Astrocyte (in vitro differentiated cells and primary cell): ENCODE measurements at regions not wholly inside any gene's neighbourhood (a gene's known extent, or its start where the extent isn't known, plus 50 kb on each side); places are given as distances from the start of the nearest gene placed in this dataset.
A peak's percentile ranks its signal among the peaks of the same experiment; 100 is the strongest.
"Not testable (repeated sequence)": the region's sequence is repeated elsewhere in the genome, so short reads cannot be mapped to it uniquely, and the experiment has no call there.

ENCODE experiments used
- DNase-seq: peaks from one replicate; pipeline ENCODE4 v3.0.0-alpha.2; 2010; ENCODE audit warnings: low read depth
- FAIRE-seq: peaks from 2 replicates; lab custom pipeline; 2011; peaks lifted over from hg19 to GRCh38; lab: Jason Lieb, UNC
- H2AFZ ChIP-seq: 2 replicates; pipeline ENCODE4 v1.6.0; 2012; ENCODE audit warnings: low read depth, low read length, inconsistent platforms
- H3K27ac ChIP-seq: 2 replicates; pipeline ENCODE4 v1.5.1; 2011; ENCODE audit warnings: low read depth, low read length, inconsistent platforms
- H3K27me3 ChIP-seq: 2 replicates; pipeline ENCODE4 v1.6.0; 2011; ENCODE audit warnings: low read length, inconsistent platforms; ENCODE audit not compliant: insufficient read depth
- H3K36me3 ChIP-seq: 2 replicates; pipeline ENCODE4 v1.5.1; 2011; ENCODE audit warnings: low read length, inconsistent platforms; ENCODE audit not compliant: insufficient read depth
- H3K4me1 ChIP-seq: 2 replicates; pipeline ENCODE4 v1.5.1; 2011; ENCODE audit warnings: low read length, inconsistent platforms; ENCODE audit not compliant: insufficient read depth
- H3K4me2 ChIP-seq: 2 replicates; pipeline ENCODE4 v1.6.0; 2012; ENCODE audit warnings: low read length, inconsistent platforms
- H3K4me3 ChIP-seq: 2 replicates; pipeline ENCODE4 v1.5.1; 2011; ENCODE audit warnings: low read depth, mild to moderate bottlenecking, low read length, inconsistent platforms; ENCODE audit not compliant: insufficient read depth
- H3K79me2 ChIP-seq: 2 replicates; pipeline ENCODE4 v1.6.0; 2012; ENCODE audit warnings: mild to moderate bottlenecking, low read length, inconsistent platforms; ENCODE audit not compliant: insufficient read depth
- H3K9ac ChIP-seq: 2 replicates; pipeline ENCODE4 v1.6.0; 2012; ENCODE audit warnings: mild to moderate bottlenecking, low read length, inconsistent platforms
- H3K9me3 ChIP-seq: 2 replicates; pipeline ENCODE4 v1.5.1; 2012; ENCODE audit warnings: low read depth, mild to moderate bottlenecking, low read length, inconsistent platforms; ENCODE audit not compliant: insufficient read depth
- H4K20me1 ChIP-seq: 2 replicates; pipeline ENCODE4 v1.6.0; 2012; ENCODE audit warnings: low read length, inconsistent platforms; ENCODE audit not compliant: insufficient read depth
- H3K27ac Mint-ChIP-seq: one replicate; pipeline ENCODE4 v1.8.0; 2021; ENCODE audit warnings: mild to moderate bottlenecking, mixed read lengths; ENCODE audit not compliant: unreplicated experiment
- H3K27me3 Mint-ChIP-seq: one replicate; pipeline ENCODE4 v1.8.0; 2021; ENCODE audit warnings: low read depth, mixed read lengths; ENCODE audit not compliant: unreplicated experiment
- H3K36me3 Mint-ChIP-seq: one replicate; pipeline ENCODE4 v1.8.0; 2021; ENCODE audit warnings: low read depth, mixed read lengths; ENCODE audit not compliant: unreplicated experiment
- H3K4me1 Mint-ChIP-seq: one replicate; pipeline ENCODE4 v1.8.0; 2021; ENCODE audit warnings: low read depth, mixed read lengths; ENCODE audit not compliant: unreplicated experiment
- H3K4me3 Mint-ChIP-seq: one replicate; pipeline ENCODE4 v1.8.0; 2021; ENCODE audit warnings: mild to moderate bottlenecking, moderate library complexity, mixed read lengths; ENCODE audit not compliant: unreplicated experiment
- H3K9me3 Mint-ChIP-seq: one replicate; pipeline ENCODE4 v1.8.0; 2021; ENCODE audit warnings: mild to moderate bottlenecking, mixed read lengths; ENCODE audit not compliant: unreplicated experiment
- EZH2 ChIP-seq: IDR thresholded peaks from 2 replicates; pipeline ENCODE4 v1.6.1; 2012; ENCODE audit warnings: mild to moderate bottlenecking, low read length, inconsistent platforms; ENCODE audit not compliant: insufficient read depth
- TF ChIP-seq, protein P1 (sequence below): IDR thresholded peaks from 2 replicates; pipeline ENCODE4 v1.5.1; 2011; ENCODE audit warnings: low read depth, mild to moderate bottlenecking, inconsistent platforms, low read length, moderate library complexity; ENCODE audit not compliant: insufficient read depth

DNA sequence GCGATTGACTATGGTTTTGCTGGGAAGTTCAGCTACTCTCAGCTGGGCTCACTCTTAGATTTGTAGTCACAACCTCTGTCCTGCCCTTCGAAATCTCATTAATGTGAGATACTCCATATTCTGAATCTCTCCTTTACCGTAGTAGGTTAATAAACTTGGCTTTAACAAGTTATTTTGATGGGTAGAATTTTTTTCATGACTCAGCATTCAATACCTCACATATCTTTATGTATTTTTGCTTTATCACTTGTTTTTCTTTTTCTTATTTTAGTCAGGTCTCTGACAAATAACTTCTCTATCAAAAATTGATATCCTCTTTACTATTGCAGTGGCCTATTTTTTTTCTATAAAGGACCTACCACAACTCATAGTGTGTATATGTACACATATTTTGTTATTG is 855.2 kb upstream of the ADGRB3 start:
- H3K27me3 ChIP-seq: no peaks in the 10 kb centered on the region
- H2AFZ ChIP-seq: no peak overlapping the region
- FAIRE-seq: no peak
- no peaks in the 10 kb centered on the region for H3K36me3 ChIP-seq
- H3K79me2 ChIP-seq: no peaks in the 10 kb centered on the region
- no peaks in the 10 kb centered on the region for H4K20me1 ChIP-seq
- no peaks in the 10 kb centered on the region for H3K4me1 ChIP-seq
- H3K4me2 ChIP-seq: no peak overlapping the region
- H3K9me3 ChIP-seq: no peaks in the 10 kb centered on the region
- no peak overlapping the region for H3K4me3 Mint-ChIP-seq
- no peak overlapping the region for H3K4me3 ChIP-seq
- peaks cover 3% of the 10 kb centered on the region for H3K4me1 Mint-ChIP-seq
- DNase-seq: no peak
- no peaks in the 10 kb centered on the region for H3K36me3 Mint-ChIP-seq
- H3K27me3 Mint-ChIP-seq: no peaks in the 10 kb centered on the region
- no peaks in the 10 kb centered on the region for H3K9me3 Mint-ChIP-seq
- H3K27ac ChIP-seq: no peak overlapping the region
- H3K27ac Mint-ChIP-seq: no peak overlapping the region
- H3K9ac ChIP-seq: no peak overlapping the region
- no peak for TF ChIP-seq EZH2
- TF ChIP-seq, protein P1, sequence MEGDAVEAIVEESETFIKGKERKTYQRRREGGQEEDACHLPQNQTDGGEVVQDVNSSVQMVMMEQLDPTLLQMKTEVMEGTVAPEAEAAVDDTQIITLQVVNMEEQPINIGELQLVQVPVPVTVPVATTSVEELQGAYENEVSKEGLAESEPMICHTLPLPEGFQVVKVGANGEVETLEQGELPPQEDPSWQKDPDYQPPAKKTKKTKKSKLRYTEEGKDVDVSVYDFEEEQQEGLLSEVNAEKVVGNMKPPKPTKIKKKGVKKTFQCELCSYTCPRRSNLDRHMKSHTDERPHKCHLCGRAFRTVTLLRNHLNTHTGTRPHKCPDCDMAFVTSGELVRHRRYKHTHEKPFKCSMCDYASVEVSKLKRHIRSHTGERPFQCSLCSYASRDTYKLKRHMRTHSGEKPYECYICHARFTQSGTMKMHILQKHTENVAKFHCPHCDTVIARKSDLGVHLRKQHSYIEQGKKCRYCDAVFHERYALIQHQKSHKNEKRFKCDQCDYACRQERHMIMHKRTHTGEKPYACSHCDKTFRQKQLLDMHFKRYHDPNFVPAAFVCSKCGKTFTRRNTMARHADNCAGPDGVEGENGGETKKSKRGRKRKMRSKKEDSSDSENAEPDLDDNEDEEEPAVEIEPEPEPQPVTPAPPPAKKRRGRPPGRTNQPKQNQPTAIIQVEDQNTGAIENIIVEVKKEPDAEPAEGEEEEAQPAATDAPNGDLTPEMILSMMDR: no peak

DNA sequence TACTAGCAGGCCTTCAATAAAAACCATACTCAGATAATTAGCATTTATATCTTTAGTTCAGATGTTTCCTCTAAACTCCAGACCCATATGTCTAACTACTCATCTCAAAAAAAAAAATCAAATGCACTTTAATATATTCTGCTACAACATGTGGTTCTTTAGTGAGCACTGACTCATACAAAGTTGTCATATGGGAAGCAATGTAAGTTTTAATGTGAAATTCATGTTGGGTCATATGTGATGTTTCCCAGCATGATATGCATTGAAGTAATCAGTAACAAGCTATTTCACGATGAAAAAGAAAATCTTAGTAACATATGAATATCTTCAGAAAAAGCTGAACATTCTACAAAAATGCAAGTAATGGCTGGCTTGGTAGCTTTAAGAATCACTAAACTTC is 859.7 kb upstream of the ADGRB3 start:
- H3K36me3 Mint-ChIP-seq: no peaks in the 10 kb centered on the region
- Histone ChIP-seq H3K27me3 (no peaks in the 10 kb centered on the region), H3K27ac (no peak overlapping the region), H4K20me1 (no peaks in the 10 kb centered on the region), H3K9me3 (no peaks in the 10 kb centered on the region), H3K9ac (no peak overlapping the region), H3K4me1 (no peaks in the 10 kb centered on the region), H3K79me2 (no peaks in the 10 kb centered on the region), H3K4me3 (no peak overlapping the region), H3K4me2 (no peak overlapping the region), H3K36me3 (no peaks in the 10 kb centered on the region), H2AFZ (no peak overlapping the region)
- no peaks in the 10 kb centered on the region for H3K9me3 Mint-ChIP-seq
- H3K27me3 Mint-ChIP-seq: no peaks in the 10 kb centered on the region
- no peak for DNase-seq
- TF ChIP-seq EZH2: no peak
- TF ChIP-seq, protein P1: no peak
- no peaks in the 10 kb centered on the region for H3K4me1 Mint-ChIP-seq
- H3K4me3 Mint-ChIP-seq: no peak overlapping the region
- FAIRE-seq: no peak
- no peak overlapping the region for H3K27ac Mint-ChIP-seq

DNA sequence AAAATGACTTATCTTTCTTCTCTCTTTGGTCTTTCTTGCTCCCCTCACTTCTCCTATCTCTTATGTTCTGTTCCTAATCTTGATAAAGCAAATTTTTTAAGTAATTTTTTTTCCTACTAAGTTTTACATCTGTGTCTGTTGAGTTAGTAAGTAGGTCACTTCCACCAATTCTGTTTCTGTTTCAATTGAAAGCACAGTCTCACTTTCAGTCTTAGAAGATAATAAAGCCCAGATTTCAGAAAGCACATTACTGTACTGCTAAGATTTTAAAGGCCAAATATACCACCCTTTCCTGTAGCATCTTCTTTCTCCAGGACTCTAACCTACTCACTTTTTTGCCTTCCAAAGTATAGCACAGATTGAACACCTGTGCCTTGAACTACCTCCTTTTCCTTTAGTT is 866.1 kb upstream of the ADGRB3 start:
- Mint-ChIP-seq H3K36me3 (no peaks in the 10 kb centered on the region), H3K4me1 (no peaks in the 10 kb centered on the region), H3K4me3 (no peak overlapping the region), H3K27ac (no peak overlapping the region), H3K27me3 (no peaks in the 10 kb centered on the region), H3K9me3 (no peaks in the 10 kb centered on the region)
- H3K36me3 ChIP-seq: no peaks in the 10 kb centered on the region
- no peak overlapping the region for H2AFZ ChIP-seq
- no peaks in the 10 kb centered on the region for H3K4me1 ChIP-seq
- H3K27me3 ChIP-seq: no peaks in the 10 kb centered on the region
- H3K4me3 ChIP-seq: no peak overlapping the region
- H4K20me1 ChIP-seq: no peaks in the 10 kb centered on the region
- H3K9me3 ChIP-seq: no peaks in the 10 kb centered on the region
- no peak overlapping the region for H3K4me2 ChIP-seq
- DNase-seq (no peak), FAIRE-seq (no peak)
- no peaks in the 10 kb centered on the region for H3K79me2 ChIP-seq
- TF ChIP-seq, protein P1: no peak
- no peak for TF ChIP-seq EZH2
- no peak overlapping the region for H3K27ac ChIP-seq
- no peak overlapping the region for H3K9ac ChIP-seq

DNA sequence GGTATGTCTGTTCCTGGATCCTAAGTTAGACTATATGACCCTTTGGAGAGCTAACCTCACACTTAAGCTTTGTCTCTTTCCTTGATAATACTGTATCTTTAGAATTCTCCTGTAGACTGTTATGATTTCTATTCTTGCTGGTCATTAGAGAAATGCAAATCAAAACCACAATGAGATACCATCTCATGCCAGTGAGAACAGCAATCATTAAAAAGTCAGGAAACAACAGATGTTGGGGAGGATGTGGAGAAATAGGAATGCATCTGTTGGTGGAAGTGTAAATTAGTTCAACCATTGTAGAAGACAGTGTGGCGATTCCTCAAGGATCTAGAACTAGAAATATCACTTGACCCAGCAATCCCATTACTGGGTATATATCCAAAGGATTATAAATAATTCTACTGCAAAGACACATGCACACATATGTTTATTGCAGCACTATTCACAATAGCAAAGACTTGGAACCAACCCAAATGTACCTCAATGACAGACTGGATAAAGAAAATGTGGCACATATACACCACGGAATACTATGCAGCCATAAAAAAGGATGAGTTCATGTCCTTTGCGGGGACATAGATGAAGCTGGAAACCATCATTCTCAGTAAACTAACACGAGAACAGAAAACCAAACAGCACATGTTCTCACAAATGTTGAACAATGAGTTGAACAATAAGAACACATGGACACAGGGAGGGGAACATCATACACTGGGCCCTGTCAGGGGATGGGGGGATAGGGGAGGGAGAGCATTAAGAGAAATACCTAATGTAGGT is 867.8 kb upstream of the ADGRB3 start:
- not testable (repeated sequence) for H3K27me3 Mint-ChIP-seq, H4K20me1 ChIP-seq, H3K36me3 ChIP-seq, H3K4me2 ChIP-seq, H3K27ac ChIP-seq, FAIRE-seq, H3K36me3 Mint-ChIP-seq, H3K9me3 ChIP-seq, H2AFZ ChIP-seq, H3K9ac ChIP-seq, H3K79me2 ChIP-seq, H3K4me3 Mint-ChIP-seq, H3K4me1 ChIP-seq, H3K27me3 ChIP-seq, H3K9me3 Mint-ChIP-seq, H3K27ac Mint-ChIP-seq, H3K4me1 Mint-ChIP-seq, H3K4me3 ChIP-seq
- peak; percentile 43 for DNase-seq
